Left kidney (tissue), 1 donor: ENCODE measurements at regions not wholly inside any gene's neighbourhood (a gene's known extent, or its start where the extent isn't known, plus 50 kb on each side); places are given as distances from the start of the nearest gene placed in this dataset.

Source experiments
- DNase-seq: peaks from one replicate; pipeline ENCODE4 v3.0.0-alpha.2; 2013

- peak; percentile 83 for DNase-seq
Observed at GRCh38 chr1:60984062-60984799, 98.1 kb upstream of the NFIA start.

GRCh38 chr1:60983701-60984061, 98.7 kb upstream of the NFIA start:
- no peak for DNase-seq

- DNase-seq, result no peak
Observed at GRCh38 chr1:60982539-60982938, 99.8 kb upstream of the NFIA start.

DNA sequence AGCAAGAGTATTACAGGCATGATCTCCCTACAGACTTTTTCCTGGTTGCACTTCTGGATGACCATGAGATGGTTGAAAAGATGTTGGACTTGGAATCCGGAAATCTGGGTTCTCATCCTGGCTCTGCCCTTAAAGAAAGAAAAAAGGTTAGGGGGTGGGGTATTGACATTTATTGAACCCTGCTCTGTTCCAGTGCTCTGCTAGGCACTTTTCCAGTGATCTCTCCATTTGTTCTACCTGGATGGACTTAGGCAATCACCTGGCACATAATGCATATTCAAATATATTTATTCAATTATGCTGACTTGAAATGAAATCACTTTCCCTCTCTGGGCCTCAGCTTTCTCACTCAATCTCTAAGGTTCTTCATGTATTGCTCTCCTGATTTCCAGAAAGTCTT, 101.0 kb upstream of the NFIA start:
- no peak for DNase-seq

GRCh38 chr1:60978421-60979357, 103.7 kb upstream of the NFIA start:
- peak; percentile 35 for DNase-seq

- DNase-seq, result no peak
Observed at GRCh38 chr1:60977661-60978060, 104.7 kb upstream of the NFIA start.

GRCh38 chr1:60974524-60975372, 107.6 kb upstream of the NFIA start:
- no peak for DNase-seq

GRCh38 chr1:60973668-60974067, 108.7 kb upstream of the NFIA start:
- no peak for DNase-seq

- no peak for DNase-seq
Observed at GRCh38 chr1:60972841-60973364, 109.5 kb upstream of the NFIA start.

DNA sequence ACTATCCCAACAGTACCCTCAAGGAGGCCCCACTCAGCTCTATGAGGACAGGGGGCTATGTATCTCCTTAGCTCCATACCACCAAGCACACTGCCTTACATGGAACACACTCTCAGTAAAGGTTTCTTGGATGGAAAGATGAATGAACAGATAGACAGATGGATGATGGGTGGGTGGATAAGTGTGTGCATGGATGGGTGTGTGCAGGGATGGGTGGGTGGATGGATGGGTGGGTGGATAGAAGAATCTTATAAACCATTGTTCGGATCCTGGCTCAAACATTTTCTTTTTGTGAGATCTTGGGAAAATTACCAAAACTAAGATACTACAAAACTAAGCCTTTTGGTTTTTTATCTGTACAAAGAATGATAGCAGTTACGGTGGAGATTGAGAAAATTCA, 111.0 kb upstream of the NFIA start:
- no peak for DNase-seq

DNA sequence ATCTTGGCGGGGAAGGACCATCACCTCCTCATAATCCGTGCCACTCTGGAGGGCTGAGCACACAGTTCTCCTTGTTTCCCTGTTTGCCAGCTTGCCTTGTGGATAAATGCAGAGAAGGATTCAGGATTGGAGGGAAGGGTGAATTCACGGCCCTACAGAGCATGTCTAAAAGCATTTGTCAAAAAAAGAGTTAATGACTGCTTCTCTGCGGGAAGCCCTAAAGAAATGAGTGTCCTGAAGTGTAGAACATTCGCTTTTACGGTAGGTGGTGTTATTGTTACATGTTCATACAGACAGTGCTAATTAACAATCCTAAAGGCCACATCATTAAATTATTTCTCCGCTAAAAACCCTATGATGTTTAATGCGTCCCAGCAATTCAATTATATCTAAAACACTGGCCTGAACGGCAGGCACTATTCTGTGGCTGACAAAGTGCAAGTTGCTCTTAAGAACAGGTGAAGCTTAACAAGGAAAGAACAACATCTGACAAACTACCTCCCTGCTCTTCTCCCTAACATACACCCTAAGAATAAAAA, 112.3 kb upstream of the NFIA start:
- no peak for DNase-seq

GRCh38 chr1:60965280-60965854, 117.0 kb upstream of the NFIA start:
- DNase-seq, result no peak

DNA sequence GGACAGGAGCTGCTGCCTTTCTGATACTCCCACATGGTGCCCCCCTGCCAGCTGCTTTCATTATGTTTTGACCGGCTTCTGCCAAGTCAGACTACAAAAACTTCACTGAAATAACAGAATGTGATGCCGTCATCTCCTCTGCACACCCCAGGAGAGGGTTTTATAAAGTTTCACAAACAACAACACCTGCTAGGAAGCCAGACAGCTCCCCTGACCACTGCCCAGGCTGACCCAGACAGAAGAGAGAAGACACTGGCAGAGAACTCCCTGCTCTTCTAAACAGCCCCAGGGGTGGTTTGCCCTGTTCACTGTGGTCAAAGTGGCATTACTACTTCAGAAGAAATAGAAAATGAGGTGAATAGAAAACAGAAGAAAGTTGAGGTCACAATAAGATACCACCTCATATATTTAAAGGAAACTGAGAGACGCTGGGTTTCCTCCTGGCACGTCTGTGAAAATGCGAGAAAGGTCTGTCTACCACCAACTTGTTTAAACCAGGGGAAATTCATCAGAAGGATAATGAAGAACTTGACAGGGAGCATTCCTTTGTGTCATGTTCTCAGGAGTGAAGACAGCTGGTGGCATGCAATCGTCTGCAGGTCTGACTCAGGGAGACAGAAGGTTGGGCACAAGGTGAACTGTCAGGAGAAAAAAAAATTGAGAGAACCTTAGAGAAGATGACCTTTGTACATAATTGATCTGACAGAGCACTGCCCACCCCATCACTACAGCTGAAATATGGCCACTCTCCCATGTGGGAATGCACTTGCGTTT, 119.0 kb upstream of the NFIA start:
- DNase-seq, result no peak

DNA sequence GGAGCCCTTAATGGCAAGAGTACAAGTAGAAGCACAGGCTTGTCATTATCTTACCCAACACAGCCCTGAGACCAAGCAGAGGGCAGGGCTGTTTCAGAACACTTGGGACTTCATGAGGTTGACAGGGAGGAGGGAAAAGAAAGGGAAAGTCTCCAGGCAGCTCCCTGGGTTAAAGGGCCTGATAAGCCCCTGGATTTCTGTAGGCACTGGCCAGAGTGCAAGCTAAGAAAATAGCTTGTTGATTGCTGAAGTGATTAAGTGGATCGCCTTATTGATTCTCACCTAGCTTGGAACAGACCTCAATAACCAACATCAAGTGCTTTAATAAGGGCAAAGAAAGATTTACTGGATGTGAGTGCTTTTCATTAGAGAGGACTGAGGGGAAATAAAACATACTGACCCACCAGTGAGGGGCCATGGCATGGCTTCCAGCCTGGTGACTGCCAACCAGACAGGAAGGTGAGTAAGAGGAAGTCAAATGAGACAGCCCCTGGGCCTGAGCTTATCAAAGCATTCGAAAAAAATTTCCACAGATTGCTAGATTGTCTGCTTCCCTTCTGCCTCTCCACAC, 121.4 kb upstream of the NFIA start:
- no peak for DNase-seq

DNA sequence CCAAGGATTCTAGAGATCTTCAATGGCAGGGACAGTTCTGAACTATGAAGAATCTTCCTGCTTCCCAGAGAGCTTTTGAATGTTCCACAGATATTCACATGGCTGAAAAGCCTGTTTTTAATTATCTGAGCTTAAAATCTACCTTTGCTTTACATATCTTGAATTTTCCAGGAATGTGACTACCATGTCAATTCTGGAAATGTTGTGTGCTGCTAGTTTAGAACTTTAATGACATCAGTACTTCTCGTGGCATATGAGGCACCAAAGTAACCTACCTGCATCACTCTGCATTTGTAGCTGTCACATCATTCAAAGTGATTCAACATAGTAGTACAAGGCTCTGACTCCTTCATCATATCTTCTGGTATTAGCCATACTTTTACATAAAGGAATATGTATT, 122.7 kb upstream of the NFIA start:
- DNase-seq, result no peak

DNA sequence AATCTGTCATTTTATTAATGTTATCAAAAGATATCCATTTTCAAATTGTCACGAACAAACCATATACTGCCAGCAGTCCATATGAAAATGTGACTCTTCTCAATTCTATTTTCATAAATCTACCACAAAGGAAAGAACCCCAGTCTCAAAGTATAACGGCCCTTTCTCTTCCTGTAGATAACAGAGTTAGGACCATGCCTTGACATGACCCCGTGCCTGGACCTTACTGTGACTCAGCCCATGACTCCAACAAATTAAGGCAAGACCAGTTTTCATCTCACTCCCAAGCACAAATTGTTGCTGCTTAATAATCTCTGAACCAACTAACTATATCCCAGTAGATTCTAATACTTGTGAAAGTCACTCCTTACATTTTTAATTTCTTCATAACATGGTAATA, 124.4 kb upstream of the NFIA start:
- DNase-seq, result no peak

DNA sequence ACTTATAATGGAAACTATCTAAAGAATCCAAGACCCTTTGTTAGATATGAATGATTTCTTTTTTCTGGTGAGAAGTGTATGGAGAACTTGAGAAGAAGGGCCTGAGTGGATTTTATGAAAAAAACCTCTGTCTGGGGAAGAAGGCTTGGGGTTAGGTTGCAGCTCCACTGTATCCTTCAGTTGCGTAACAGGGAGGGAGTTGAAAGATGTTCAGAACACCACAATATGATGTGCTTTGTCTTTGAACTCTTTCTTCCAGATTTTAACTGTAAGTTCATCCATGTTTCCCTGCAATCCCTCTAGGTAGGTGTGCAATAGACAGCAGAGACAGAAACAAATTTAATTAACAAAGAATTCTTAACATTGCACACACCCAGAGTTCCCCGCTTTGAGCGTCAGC, 125.8 kb upstream of the NFIA start:
- DNase-seq, result no peak

GRCh38 chr1:60952612-60953111, 129.7 kb upstream of the NFIA start:
- no peak for DNase-seq

- DNase-seq, result no peak
Observed at GRCh38 chr1:60950224-60951063, 131.9 kb upstream of the NFIA start.
